Renal pelvis (tissue), 1 donor: ENCODE measurements at regions not wholly inside any gene's neighbourhood (a gene's known extent, or its start where the extent isn't known, plus 50 kb on each side); places are given as distances from the start of the nearest gene placed in this dataset.

ENCODE experiments used
- DNase-seq: peaks from one replicate; pipeline ENCODE4 v3.0.0-alpha.2; 2013

GRCh38 chr1:173128742-173129141 is 78.0 kb upstream of the TNFSF18 start:
- DNase-seq, result no peak

- no peak for DNase-seq
Measured at GRCh38 chr1:173127369-173128307, 76.9 kb upstream of the TNFSF18 start.

GRCh38 chr1:173126421-173126820 is 75.7 kb upstream of the TNFSF18 start:
- no peak for DNase-seq

DNA sequence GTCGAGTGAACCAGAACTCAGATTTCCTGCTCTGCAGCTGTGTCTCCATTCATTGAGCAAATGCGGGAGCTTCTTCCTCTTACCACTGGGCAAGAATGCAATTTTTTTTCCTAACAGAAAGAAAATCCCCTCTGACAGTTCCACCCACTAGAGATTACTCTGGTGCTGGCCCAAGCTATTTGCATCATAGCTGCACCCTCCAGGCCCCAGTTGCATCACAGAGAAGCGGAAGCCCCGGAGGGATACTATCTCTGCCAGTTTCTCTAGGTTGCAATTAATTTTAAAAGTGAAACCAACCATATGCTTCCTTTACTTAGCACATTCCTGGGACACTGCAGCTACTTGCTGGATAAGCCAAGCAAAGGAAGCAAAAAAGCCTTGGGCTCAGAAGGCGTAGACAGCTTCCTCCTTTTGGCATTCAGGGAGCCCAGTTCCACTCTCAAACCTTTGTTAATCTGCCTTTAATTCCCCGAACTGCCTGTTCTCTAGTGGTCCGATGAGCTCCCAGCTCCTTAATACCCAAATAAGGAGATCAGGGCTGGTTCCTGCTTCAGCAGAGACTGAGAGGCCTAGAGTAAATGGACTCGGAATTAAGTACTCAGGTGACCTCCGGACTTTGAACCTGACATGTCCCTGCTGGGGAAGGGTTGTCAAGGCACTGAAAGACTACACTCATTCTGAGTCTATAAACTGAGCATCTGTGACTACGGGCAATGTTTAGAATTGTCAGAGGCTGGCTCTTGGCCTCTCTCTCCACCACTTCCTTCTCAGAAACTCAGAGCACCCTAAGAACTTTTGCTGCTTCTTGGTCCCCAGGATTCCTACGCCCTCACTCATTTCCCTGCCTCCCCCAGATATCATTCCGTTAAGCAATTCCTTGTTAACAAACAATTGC is 72.5 kb upstream of the TNFSF18 start:
- DNase-seq, result peak; percentile 67

DNA sequence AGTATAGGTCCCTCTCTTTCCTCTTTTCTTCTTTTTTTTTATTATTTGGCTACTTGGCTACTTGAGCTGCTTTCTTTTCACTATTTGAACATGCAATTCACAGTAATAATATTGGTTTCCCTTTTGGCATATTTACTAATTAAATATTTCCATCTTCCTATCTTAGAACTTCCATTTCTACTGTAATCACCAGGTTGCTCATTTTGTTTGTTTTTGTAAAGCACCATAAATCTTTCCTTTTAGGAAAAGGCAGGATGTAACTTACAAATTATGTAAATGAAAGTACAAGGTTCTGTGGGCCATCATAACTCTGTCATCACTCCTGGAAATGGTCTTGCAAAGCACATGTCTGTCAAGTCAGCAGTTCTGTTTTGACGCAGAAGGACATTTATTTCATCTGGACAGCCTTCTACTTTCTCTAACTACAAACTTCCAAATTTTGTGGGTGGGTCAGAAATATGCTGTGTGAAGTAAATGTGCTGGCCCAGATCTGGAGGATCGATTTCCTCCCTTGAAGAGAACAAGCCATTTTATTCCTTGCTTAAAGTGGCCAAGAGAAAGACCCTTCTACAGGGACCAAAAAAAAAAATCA is 71.7 kb upstream of the TNFSF18 start:
- no peak for DNase-seq

- DNase-seq, result no peak
Measured at GRCh38 chr1:173118404-173118803, 67.7 kb upstream of the TNFSF18 start.

- DNase-seq, result no peak
Measured at GRCh38 chr1:173117761-173118160, 67.0 kb upstream of the TNFSF18 start.

GRCh38 chr1:173117108-173117633 is 66.4 kb upstream of the TNFSF18 start:
- no peak for DNase-seq

- no peak for DNase-seq
Measured at GRCh38 chr1:173114346-173114745, 63.6 kb upstream of the TNFSF18 start.

- DNase-seq, result no peak
Measured at GRCh38 chr1:173113015-173113741, 62.4 kb upstream of the TNFSF18 start.

- no peak for DNase-seq
Measured at GRCh38 chr1:173112129-173112528, 61.4 kb upstream of the TNFSF18 start.

- DNase-seq, result no peak
Measured at GRCh38 chr1:173107696-173108095, 57.0 kb upstream of the TNFSF18 start.

GRCh38 chr1:173103006-173103405 is 52.3 kb upstream of the TNFSF18 start:
- DNase-seq, result no peak

DNA sequence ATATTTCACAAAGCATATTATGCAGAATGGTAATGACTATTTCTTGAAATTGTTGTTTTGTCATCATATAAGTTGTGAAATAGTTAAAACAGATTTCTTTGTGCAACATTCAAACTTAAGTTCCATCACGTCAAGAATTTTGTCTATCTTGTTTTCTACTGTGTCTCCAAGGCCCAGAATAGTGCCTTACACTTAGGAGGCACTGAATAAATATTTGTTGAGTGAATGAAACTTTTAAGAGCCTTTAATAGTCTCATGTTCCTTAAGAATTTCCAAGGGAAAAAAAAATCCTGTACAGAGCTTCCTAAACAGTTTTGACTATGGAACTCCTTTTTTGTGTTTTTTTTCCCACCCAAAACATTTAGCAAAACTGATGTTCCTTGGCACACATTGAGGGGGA is 50.8 kb upstream of the TNFSF18 start:
- no peak for DNase-seq

DNA sequence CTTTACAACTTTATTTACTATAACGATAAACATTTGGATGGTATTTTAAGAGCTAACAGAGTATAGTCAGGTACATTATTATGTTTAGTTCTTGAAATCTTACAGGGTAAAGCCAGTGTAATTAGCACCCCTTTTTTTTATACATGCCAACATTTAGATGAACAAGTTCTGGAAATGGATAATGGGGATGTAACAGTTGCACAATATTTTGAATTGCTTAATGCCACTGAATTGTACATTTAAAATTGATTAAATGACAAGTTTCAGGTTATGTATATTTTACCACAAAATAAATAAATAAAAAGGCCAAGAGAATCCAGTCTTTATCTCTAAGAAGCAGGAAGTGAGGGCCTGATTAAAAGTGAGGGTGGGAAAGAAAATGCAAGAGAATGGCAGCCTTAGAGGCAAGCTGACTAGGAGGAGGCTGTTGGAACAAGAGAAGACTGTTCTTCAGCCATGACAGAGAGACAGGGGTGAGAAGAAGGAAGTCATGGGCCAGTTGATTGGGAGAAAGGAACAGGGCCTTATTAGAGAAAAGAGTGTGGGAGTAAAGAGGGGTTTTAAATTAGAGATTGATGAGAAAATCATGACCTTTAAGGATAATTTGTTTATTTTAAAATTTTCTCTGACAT is 49.9 kb upstream of the TNFSF18 start:
- DNase-seq, result no peak
